Fibroblast of mammary gland (primary cell): ENCODE measurements at regions not wholly inside any gene's neighbourhood (a gene's known extent, or its start where the extent isn't known, plus 50 kb on each side); places are given as distances from the start of the nearest gene placed in this dataset.

Experiments used
- DNase-seq: peaks from one replicate; pipeline ENCODE4 v3.0.0-alpha.2; 2010; ENCODE audit warnings: low read depth
- H3K4me3 ChIP-seq: 2 replicates; pipeline ENCODE4 v1.5.1; 2011; ENCODE audit warnings: low read depth, mild to moderate bottlenecking, low read length, moderate library complexity; ENCODE audit not compliant: control insufficient read depth
- CTCF ChIP-seq: conservative IDR thresholded peaks from 2 replicates; pipeline ENCODE4 v1.5.1; 2011; ENCODE audit warnings: low read depth, low read length, inconsistent platforms; ENCODE audit not compliant: control insufficient read depth, insufficient read depth

- no peak overlapping the region for H3K4me3 ChIP-seq
- no peak for DNase-seq
- no peak for TF ChIP-seq CTCF
These were observed 244.5 kb downstream of the MEIS1 start for GRCh38 chr2:66679442-66679841.

GRCh38 chr2:66682476-66682875 lies 247.6 kb downstream of the MEIS1 start:
- no peak overlapping the region for H3K4me3 ChIP-seq
- no peak for TF ChIP-seq CTCF
- DNase-seq = no peak

- H3K4me3 ChIP-seq = no peak overlapping the region
- no peak for DNase-seq
- TF ChIP-seq CTCF = no peak
These were observed 248.1 kb downstream of the MEIS1 start for GRCh38 chr2:66683064-66683463.

GRCh38 chr2:66683599-66683998 lies 248.7 kb downstream of the MEIS1 start:
- TF ChIP-seq CTCF = no peak
- no peak for DNase-seq
- H3K4me3 ChIP-seq = no peak overlapping the region

- H3K4me3 ChIP-seq = no peak overlapping the region
- TF ChIP-seq CTCF = no peak
- DNase-seq = no peak
These were observed 249.4 kb downstream of the MEIS1 start for GRCh38 chr2:66684289-66684688.

- no peak overlapping the region for H3K4me3 ChIP-seq
- DNase-seq = peak; percentile 41
- TF ChIP-seq CTCF = no peak
These were observed 251.8 kb downstream of the MEIS1 start for GRCh38 chr2:66686755-66687154.

GRCh38 chr2:66688951-66689350 lies 254.0 kb downstream of the MEIS1 start:
- no peak for TF ChIP-seq CTCF
- no peak for DNase-seq

More at GRCh38 chr2:66688951-66689350, 254.0 kb downstream of the MEIS1 start:
- no peak overlapping the region for H3K4me3 ChIP-seq
